PC-9 (cell line): ENCODE measurements at regions not wholly inside any gene's neighbourhood (a gene's known extent, or its start where the extent isn't known, plus 50 kb on each side); places are given as distances from the start of the nearest gene placed in this dataset.
A peak's percentile ranks its signal among the peaks of the same experiment; 100 is the strongest.

ENCODE experiments used
- BruUV-seq: library from RNA; stranded (reverse); fragments of 400-500 nt; replicated peaks from 2 replicates; lab custom pipeline; 2021; lab: Mats Ljungman, UMichigan
- CTCF ChIA-PET: fragments of 300-600 bp; sonication (Branson Sonifier 250); formaldehyde crosslinking; loops from one replicate; lab custom pipeline; 2022; ENCODE audit warnings: antibody characterized with exemption; lab: Charles Lee
- POLR2A ChIA-PET: fragments of 300-600 bp; sonication (Branson Sonifier 250); formaldehyde crosslinking; loops from one replicate; lab custom pipeline; 2022; ENCODE audit warnings: antibody characterized with exemption; ENCODE audit not compliant: unreplicated experiment; lab: Charles Lee
- DNase-seq, 2 experiments: peaks; one replicate each; pipeline versions ENCODE4 v3.0.0 to v3.0.0-alpha.2; 2015 to 2022; ENCODE audit warnings: mixed read lengths in 1 of 2
- H2AFZ ChIP-seq: fragments of 200-600 bp; sonication (generic); 2 replicates; pipeline ENCODE4 v1.8.1; 2017; ENCODE audit warnings: antibody characterized with exemption
- H3F3A ChIP-seq: fragments of 200-600 bp; sonication (generic); 2 replicates; pipeline ENCODE4 v1.8.1; 2017; ENCODE audit warnings: antibody characterized with exemption, mild to moderate bottlenecking, low read depth; ENCODE audit not compliant: insufficient read depth
- H3K27ac ChIP-seq: fragments of 200-600 bp; sonication (generic); 2 replicates; pipeline ENCODE4 v1.6.1; 2016; ENCODE audit warnings: mixed run types
- H3K27me3 ChIP-seq: fragments of 200-600 bp; sonication (generic); 2 replicates; pipeline ENCODE4 v1.6.1; 2016; ENCODE audit warnings: low read depth, mixed run types; ENCODE audit not compliant: insufficient read depth
- H3K36me3 ChIP-seq: fragments of 200-600 bp; sonication (generic); 2 replicates; pipeline ENCODE4 v1.6.1; 2016; ENCODE audit warnings: low read depth, mixed run types
- H3K4me1 ChIP-seq: fragments of 200-600 bp; sonication (generic); replicated peaks from 2 replicates; pipeline ENCODE4 v1.6.1; 2016; ENCODE audit warnings: mixed run types; ENCODE audit not compliant: insufficient read depth
- H3K4me2 ChIP-seq: fragments of 200-600 bp; sonication (generic); 2 replicates; pipeline ENCODE4 v1.6.1; 2017; ENCODE audit warnings: mixed run types
- H3K4me3 ChIP-seq: fragments of 200-600 bp; sonication (generic); 2 replicates; pipeline ENCODE4 v1.6.1; 2016; ENCODE audit warnings: mixed run types
- H3K79me2 ChIP-seq: fragments of 200-600 bp; sonication (generic); 2 replicates; pipeline ENCODE4 v1.6.1; 2017; ENCODE audit warnings: low read depth, mixed run types
- H3K9me2 ChIP-seq: fragments of 200-600 bp; sonication (generic); 2 replicates; pipeline ENCODE4 v1.8.1; 2017; ENCODE audit warnings: mild to moderate bottlenecking; ENCODE audit not compliant: insufficient read depth
- H3K9me3 ChIP-seq: fragments of 200-600 bp; sonication (generic); 2 replicates; pipeline ENCODE4 v1.8.1; 2016; ENCODE audit warnings: low read depth; ENCODE audit not compliant: insufficient read depth
- H4K20me1 ChIP-seq: fragments of 200-600 bp; sonication (generic); 2 replicates; pipeline ENCODE4 v1.8.1; 2017; ENCODE audit not compliant: insufficient read depth
- EZH2 ChIP-seq: fragments of 200-600 bp; sonication (generic); IDR thresholded peaks from 2 replicates; pipeline ENCODE4 v1.8.0; 2017; ENCODE audit warnings: antibody characterized with exemption, low read depth
- intact Hi-C: fragments of 100-400 bp; cut with micrococcal nuclease; formaldehyde crosslinking; loops from one replicate; pipeline ENCODE4 v1.10.0; 2022; ENCODE audit not compliant: unreplicated experiment
- TF ChIP-seq, protein P1 (sequence below): fragments of 200-600 bp; sonication (generic); conservative IDR thresholded peaks from 2 replicates; pipeline ENCODE4 v1.6.1; 2017; ENCODE audit warnings: mixed run types, antibody characterized with exemption, mild to moderate bottlenecking, moderate library complexity

DNA sequence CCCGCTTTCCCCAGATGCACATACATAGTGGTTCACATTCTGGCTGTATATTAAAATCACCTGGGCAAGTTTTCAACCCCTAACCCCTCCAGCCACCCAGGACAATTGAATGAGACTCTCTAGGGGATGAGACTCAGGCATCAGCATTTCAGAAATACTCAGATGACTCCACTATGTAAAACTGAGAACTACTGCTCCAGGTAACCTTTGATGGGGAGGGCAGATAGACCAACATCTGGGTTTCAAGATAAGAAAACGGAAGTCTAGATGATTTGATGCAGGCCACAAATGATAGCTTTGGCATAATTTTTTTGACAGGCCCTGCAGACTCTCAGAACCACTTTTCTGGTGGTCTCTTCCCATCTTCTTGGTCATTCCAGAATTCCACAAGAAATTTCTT, 341.1 kb downstream of the EMP1 start:
- Histone ChIP-seq H3K4me1 (no peaks in the 10 kb centered on the region), H3K79me2 (no peaks in the 10 kb centered on the region), H3K9me3 (no peaks in the 10 kb centered on the region), H3K27me3 (no peaks in the 10 kb centered on the region), H3K36me3 (no peaks in the 10 kb centered on the region), H3K27ac (no peak overlapping the region), H4K20me1 (no peaks in the 10 kb centered on the region), H3K4me3 (no peak overlapping the region), H3K9me2 (no peaks in the 10 kb centered on the region), H3K4me2 (no peak overlapping the region), H3F3A (no peaks in the 10 kb centered on the region), H2AFZ (no peak overlapping the region)
- BruUV-seq, result no TSS peak
- POLR2A ChIA-PET, result no interaction called here
- DNase-seq, result no peak
- CTCF ChIA-PET, result interaction anchor here (1.0 kb wide), 1 partner anchor 630 kb away, joined by 3 read pairs; no protein-coding TSS in a partner anchor
- TF ChIP-seq, protein P1, sequence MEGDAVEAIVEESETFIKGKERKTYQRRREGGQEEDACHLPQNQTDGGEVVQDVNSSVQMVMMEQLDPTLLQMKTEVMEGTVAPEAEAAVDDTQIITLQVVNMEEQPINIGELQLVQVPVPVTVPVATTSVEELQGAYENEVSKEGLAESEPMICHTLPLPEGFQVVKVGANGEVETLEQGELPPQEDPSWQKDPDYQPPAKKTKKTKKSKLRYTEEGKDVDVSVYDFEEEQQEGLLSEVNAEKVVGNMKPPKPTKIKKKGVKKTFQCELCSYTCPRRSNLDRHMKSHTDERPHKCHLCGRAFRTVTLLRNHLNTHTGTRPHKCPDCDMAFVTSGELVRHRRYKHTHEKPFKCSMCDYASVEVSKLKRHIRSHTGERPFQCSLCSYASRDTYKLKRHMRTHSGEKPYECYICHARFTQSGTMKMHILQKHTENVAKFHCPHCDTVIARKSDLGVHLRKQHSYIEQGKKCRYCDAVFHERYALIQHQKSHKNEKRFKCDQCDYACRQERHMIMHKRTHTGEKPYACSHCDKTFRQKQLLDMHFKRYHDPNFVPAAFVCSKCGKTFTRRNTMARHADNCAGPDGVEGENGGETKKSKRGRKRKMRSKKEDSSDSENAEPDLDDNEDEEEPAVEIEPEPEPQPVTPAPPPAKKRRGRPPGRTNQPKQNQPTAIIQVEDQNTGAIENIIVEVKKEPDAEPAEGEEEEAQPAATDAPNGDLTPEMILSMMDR, result no peak
- no peak for TF ChIP-seq EZH2
- intact Hi-C loops, result loop anchor here (5.0 kb wide), 1 partner anchor 280 kb away; no protein-coding TSS in a partner anchor

- no peaks in the 10 kb centered on the region for H3K9me2 ChIP-seq
- no TSS peak for BruUV-seq
- no peaks in the 10 kb centered on the region for H3F3A ChIP-seq
- H3K9me3 ChIP-seq, result no peaks in the 10 kb centered on the region
- H4K20me1 ChIP-seq, result no peaks in the 10 kb centered on the region
- intact Hi-C loops, result loop anchor here (5.0 kb wide), 1 partner anchor 279 kb away; no protein-coding TSS in a partner anchor
- DNase-seq, result no peak
- no peaks in the 10 kb centered on the region for H3K4me1 ChIP-seq
- no peak overlapping the region for H2AFZ ChIP-seq
- no peak overlapping the region for H3K27ac ChIP-seq
- no peak for TF ChIP-seq EZH2
- TF ChIP-seq, protein P1, result no peak
- H3K4me2 ChIP-seq, result no peak overlapping the region
- H3K4me3 ChIP-seq, result no peak overlapping the region
- POLR2A ChIA-PET, result no interaction called here
- H3K36me3 ChIP-seq, result no peaks in the 10 kb centered on the region
- H3K79me2 ChIP-seq, result no peaks in the 10 kb centered on the region
- CTCF ChIA-PET, result interaction anchor here (3.4 kb wide), 1 partner anchor 174 kb away, joined by 33 read pairs; no protein-coding TSS in a partner anchor
- no peaks in the 10 kb centered on the region for H3K27me3 ChIP-seq
Measured at GRCh38 chr12:13536219-13536910, 339.8 kb downstream of the EMP1 start.

DNA sequence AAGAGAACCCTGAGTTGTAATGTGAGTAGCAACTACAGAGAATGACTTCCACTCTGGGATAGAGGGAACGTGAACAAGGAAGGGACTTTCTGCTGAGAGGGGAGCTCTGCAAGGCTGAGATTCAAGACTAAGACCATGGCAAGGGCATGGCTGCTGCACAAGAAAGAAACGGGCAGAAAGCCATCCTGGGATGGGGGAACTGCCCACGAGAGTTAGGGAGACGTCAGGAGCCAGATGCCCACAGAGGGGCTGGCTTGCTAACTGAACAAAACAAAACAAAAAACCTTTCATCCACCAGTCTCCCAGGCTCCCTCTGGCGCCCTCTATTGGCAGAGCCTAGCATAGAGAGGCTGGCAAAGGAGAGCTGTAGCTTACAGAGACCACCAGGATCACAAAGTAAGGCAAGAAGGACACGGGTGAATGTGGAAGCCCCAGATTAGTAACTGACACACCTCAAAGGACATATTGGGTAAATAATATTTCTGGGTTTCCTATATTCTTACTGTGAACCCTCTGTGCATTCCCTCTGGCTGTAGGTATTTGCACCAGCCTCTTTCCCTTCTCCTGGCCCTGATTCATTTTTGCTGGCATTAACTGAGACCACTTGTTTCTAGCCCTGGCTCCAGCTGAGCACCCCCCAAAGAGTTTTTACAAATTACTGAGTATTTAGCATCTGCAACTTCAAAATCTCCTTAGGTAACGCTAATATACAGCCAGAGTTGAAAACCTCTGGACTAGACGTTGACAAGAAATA, 338.3 kb downstream of the EMP1 start:
- DNase-seq, result peak in 1 of 2 experiments; percentile 65
- H4K20me1 ChIP-seq, result no peaks in the 10 kb centered on the region
- no peaks in the 10 kb centered on the region for H3K27me3 ChIP-seq
- H3K36me3 ChIP-seq, result no peaks in the 10 kb centered on the region
- no peaks in the 10 kb centered on the region for H3K79me2 ChIP-seq
- H3K9me3 ChIP-seq, result no peaks in the 10 kb centered on the region
- no peaks in the 10 kb centered on the region for H3K4me1 ChIP-seq
- no peaks in the 10 kb centered on the region for H3F3A ChIP-seq
- H3K4me2 ChIP-seq, result no peak overlapping the region
- H3K9me2 ChIP-seq, result no peaks in the 10 kb centered on the region
- intact Hi-C loops, result loop anchor here (2.0 to 5.0 kb wide), 3 partner anchors 172 to 278 kb away; no protein-coding TSS in a partner anchor
- no peak overlapping the region for H3K27ac ChIP-seq
- no peak overlapping the region for H2AFZ ChIP-seq
- POLR2A ChIA-PET, result interaction anchor here (0.6 kb wide), 1 partner anchor 410 kb away, joined by 3 read pairs; no protein-coding TSS in a partner anchor
- no TSS peak for BruUV-seq
- H3K4me3 ChIP-seq, result no peak overlapping the region
- CTCF ChIA-PET, result interaction anchor here (0.5 to 3.4 kb wide), 8 partner anchors 13 to 279 kb away, joined by 3 to 33 read pairs (median 6); no protein-coding TSS in a partner anchor
- TF ChIP-seq, protein P1, result peak; percentile 92
- TF ChIP-seq EZH2, result no peak
